Thoracic aorta (tissue), 2 donors: ENCODE measurements at regions not wholly inside any gene's neighbourhood (a gene's known extent, or its start where the extent isn't known, plus 50 kb on each side); places are given as distances from the start of the nearest gene placed in this dataset.

Experiments used
- ATAC-seq: fragments of 150-250 bp; one replicate; pipeline ENCODE4 v1.8.0; 2017; ENCODE audit warnings: low read depth; ENCODE audit not compliant: insufficient number of reproducible peaks, low FRiP score
- DNase-seq: peaks from one replicate; pipeline ENCODE4 v3.0.0-alpha.2; 2020; ENCODE audit warnings: low spot score
- H3K27ac ChIP-seq, 2 donors: fragments of 200-600 bp; sonication (generic); 1 replicate in 1 of 2; 2 replicates in 1 of 2; pipeline ENCODE4 v1.5.1; 2016; ENCODE audit warnings: mild to moderate bottlenecking in 2 of 2, moderate library complexity in 2 of 2
- H3K27me3 ChIP-seq: fragments of 200-600 bp; sonication (generic); replicated peaks from 2 replicates; pipeline ENCODE4 v1.6.0; 2016; ENCODE audit warnings: mild to moderate bottlenecking; ENCODE audit not compliant: insufficient read depth
- H3K36me3 ChIP-seq: fragments of 200-600 bp; sonication (generic); one replicate; pipeline ENCODE4 v1.5.1; 2016
- H3K4me1 ChIP-seq, 2 donors: fragments of 200-600 bp; sonication (generic); 1 replicate in 1 of 2; 2 replicates in 1 of 2; pipeline versions ENCODE4 v1.5.1 to v1.6.0; 2016; ENCODE audit warnings: low read depth in 2 of 2, mild to moderate bottlenecking in 1 of 2; ENCODE audit not compliant: control insufficient read depth in 1 of 2
- H3K4me3 ChIP-seq: fragments of 200-600 bp; sonication (generic); 2 replicates; pipeline ENCODE4 v1.5.1; 2016; ENCODE audit warnings: mild to moderate bottlenecking
- H3K9me3 ChIP-seq: fragments of 200-600 bp; sonication (generic); 2 replicates; pipeline ENCODE4 v1.5.1; 2016
- CTCF ChIP-seq: fragments of 200-600 bp; sonication (generic); IDR thresholded peaks from one replicate; pipeline ENCODE4 v1.5.1; 2019; ENCODE audit warnings: antibody characterized with exemption

GRCh38 chr16:73116576-73116975, 68.6 kb upstream of the ZFHX3 start:
- peaks cover 5% of the 10 kb centered on the region for H3K9me3 ChIP-seq
- no peak for TF ChIP-seq CTCF
- no peaks in the 10 kb centered on the region for H3K27me3 ChIP-seq
- H3K4me3 ChIP-seq, result no peak overlapping the region
- H3K27ac ChIP-seq, result no peak overlapping the region
- no peaks in the 10 kb centered on the region for H3K36me3 ChIP-seq
- ATAC-seq (no peak), DNase-seq (no peak)
- H3K4me1 ChIP-seq, result no peaks in the 10 kb centered on the region

GRCh38 chr16:73113336-73113735, 65.4 kb upstream of the ZFHX3 start:
- H3K27ac ChIP-seq, result no peak overlapping the region
- no peak for ATAC-seq

GRCh38 chr16:73108195-73108963, 60.5 kb upstream of the ZFHX3 start:
- no peak overlapping the region for H3K27ac ChIP-seq
- no peaks in the 10 kb centered on the region for H3K36me3 ChIP-seq
- H3K4me1 ChIP-seq, result no peaks in the 10 kb centered on the region
- no peak for TF ChIP-seq CTCF
- ATAC-seq, result no peak
- DNase-seq, result no peak
- H3K9me3 ChIP-seq, result no peaks in the 10 kb centered on the region
- no peak overlapping the region for H3K4me3 ChIP-seq
- no peaks in the 10 kb centered on the region for H3K27me3 ChIP-seq

More at GRCh38 chr16:73113336-73113735, 65.4 kb upstream of the ZFHX3 start:
- Histone ChIP-seq H3K9me3 (peaks cover 5% of the 10 kb centered on the region), H3K4me1 (no peaks in the 10 kb centered on the region), H3K27me3 (no peaks in the 10 kb centered on the region), H3K4me3 (no peak overlapping the region), H3K36me3 (no peaks in the 10 kb centered on the region)
- TF ChIP-seq CTCF, result no peak
- no peak for DNase-seq

GRCh38 chr16:73107371-73107770, 59.4 kb upstream of the ZFHX3 start:
- no peak for TF ChIP-seq CTCF
- Histone ChIP-seq H3K4me1 (no peaks in the 10 kb centered on the region), H3K4me3 (no peak overlapping the region), H3K27ac (no peak overlapping the region), H3K27me3 (no peaks in the 10 kb centered on the region), H3K9me3 (no peaks in the 10 kb centered on the region), H3K36me3 (no peaks in the 10 kb centered on the region)
- DNase-seq, result no peak
- ATAC-seq, result no peak

- no peak for TF ChIP-seq CTCF
- no peak overlapping the region for H3K4me3 ChIP-seq
- ATAC-seq (no peak), DNase-seq (no peak)
- no peaks in the 10 kb centered on the region for H3K4me1 ChIP-seq
- H3K9me3 ChIP-seq, result no peaks in the 10 kb centered on the region
- no peaks in the 10 kb centered on the region for H3K27me3 ChIP-seq
- no peak overlapping the region for H3K27ac ChIP-seq
- no peaks in the 10 kb centered on the region for H3K36me3 ChIP-seq
Observed at GRCh38 chr16:73106329-73107034, 58.6 kb upstream of the ZFHX3 start.
